ENCODE measurements at regions not wholly inside any gene's neighbourhood (a gene's known extent, or its start where the extent isn't known, plus 50 kb on each side); places are given as distances from the start of the nearest gene placed in this dataset.

DNA sequence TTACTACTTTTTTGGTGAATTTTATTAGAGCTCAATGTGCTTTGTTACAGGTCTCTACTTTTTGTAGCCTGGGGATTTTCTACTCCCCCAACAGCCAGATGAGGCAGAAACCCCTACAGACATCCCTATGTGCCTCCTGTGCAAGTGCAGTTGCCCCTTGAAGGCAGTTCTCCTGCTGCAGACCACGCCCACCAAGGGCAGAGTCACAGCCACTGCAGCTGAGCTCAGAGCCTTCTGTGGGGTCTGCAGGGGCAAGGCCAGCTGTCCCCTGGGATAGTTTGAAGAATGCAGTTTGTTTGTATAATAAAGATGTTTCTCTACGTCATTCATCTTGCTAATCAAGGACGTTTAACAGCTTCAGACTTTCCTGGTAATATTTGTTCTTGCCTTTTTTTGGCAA is 76.8 kb downstream of the NPAP1 start:
- H3K36me3 ChIP-seq (ENCODE audit: insufficient read depth, low read length): no peaks in the 10 kb centered on the region
- no peak for TF ChIP-seq TAF1 (IDR thresholded peaks at IDR 0.05; ENCODE audit: low read depth)
- TF ChIP-seq, protein P1, sequence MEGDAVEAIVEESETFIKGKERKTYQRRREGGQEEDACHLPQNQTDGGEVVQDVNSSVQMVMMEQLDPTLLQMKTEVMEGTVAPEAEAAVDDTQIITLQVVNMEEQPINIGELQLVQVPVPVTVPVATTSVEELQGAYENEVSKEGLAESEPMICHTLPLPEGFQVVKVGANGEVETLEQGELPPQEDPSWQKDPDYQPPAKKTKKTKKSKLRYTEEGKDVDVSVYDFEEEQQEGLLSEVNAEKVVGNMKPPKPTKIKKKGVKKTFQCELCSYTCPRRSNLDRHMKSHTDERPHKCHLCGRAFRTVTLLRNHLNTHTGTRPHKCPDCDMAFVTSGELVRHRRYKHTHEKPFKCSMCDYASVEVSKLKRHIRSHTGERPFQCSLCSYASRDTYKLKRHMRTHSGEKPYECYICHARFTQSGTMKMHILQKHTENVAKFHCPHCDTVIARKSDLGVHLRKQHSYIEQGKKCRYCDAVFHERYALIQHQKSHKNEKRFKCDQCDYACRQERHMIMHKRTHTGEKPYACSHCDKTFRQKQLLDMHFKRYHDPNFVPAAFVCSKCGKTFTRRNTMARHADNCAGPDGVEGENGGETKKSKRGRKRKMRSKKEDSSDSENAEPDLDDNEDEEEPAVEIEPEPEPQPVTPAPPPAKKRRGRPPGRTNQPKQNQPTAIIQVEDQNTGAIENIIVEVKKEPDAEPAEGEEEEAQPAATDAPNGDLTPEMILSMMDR (IDR thresholded peaks at IDR 0.05; ENCODE audit: poor library complexity, severe bottlenecking): no peak
- TF ChIP-seq MXI1 (conservative IDR thresholded peaks at IDR 0.05; ENCODE audit: poor library complexity, severe bottlenecking): no peak
- TF ChIP-seq RAD21 (conservative IDR thresholded peaks at IDR 0.05): no peak
- TF ChIP-seq, protein P2, sequence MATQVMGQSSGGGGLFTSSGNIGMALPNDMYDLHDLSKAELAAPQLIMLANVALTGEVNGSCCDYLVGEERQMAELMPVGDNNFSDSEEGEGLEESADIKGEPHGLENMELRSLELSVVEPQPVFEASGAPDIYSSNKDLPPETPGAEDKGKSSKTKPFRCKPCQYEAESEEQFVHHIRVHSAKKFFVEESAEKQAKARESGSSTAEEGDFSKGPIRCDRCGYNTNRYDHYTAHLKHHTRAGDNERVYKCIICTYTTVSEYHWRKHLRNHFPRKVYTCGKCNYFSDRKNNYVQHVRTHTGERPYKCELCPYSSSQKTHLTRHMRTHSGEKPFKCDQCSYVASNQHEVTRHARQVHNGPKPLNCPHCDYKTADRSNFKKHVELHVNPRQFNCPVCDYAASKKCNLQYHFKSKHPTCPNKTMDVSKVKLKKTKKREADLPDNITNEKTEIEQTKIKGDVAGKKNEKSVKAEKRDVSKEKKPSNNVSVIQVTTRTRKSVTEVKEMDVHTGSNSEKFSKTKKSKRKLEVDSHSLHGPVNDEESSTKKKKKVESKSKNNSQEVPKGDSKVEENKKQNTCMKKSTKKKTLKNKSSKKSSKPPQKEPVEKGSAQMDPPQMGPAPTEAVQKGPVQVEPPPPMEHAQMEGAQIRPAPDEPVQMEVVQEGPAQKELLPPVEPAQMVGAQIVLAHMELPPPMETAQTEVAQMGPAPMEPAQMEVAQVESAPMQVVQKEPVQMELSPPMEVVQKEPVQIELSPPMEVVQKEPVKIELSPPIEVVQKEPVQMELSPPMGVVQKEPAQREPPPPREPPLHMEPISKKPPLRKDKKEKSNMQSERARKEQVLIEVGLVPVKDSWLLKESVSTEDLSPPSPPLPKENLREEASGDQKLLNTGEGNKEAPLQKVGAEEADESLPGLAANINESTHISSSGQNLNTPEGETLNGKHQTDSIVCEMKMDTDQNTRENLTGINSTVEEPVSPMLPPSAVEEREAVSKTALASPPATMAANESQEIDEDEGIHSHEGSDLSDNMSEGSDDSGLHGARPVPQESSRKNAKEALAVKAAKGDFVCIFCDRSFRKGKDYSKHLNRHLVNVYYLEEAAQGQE (IDR thresholded peaks at IDR 0.05; ENCODE audit: borderline replicate concordance): no peak
- TF ChIP-seq EZH2 (IDR thresholded peaks at IDR 0.05; ENCODE audit: borderline replicate concordance, insufficient read depth, low read length, poor library complexity, severe bottlenecking): no peak
- no peak for TF ChIP-seq SMC3 (conservative IDR thresholded peaks at IDR 0.05; ENCODE audit: poor library complexity)
- TF ChIP-seq EP300 (conservative IDR thresholded peaks at IDR 0.05; ENCODE audit: poor library complexity, severe bottlenecking): no peak
- TF ChIP-seq POLR2AphosphoS5 (IDR thresholded peaks at IDR 0.05): no peak
- no peak overlapping the region for H3K9ac ChIP-seq (ENCODE audit: low read length)
- H3K4me2 ChIP-seq (ENCODE audit: low read length): no peak overlapping the region
- no peaks in the 10 kb centered on the region for H3K27me3 ChIP-seq (ENCODE audit: insufficient read depth, low read depth, low read length)
- H3K9me3 ChIP-seq (ENCODE audit: low read length): no peaks in the 10 kb centered on the region
- no peak overlapping the region for H3K27ac ChIP-seq (ENCODE audit: low read length)
- no peak overlapping the region for H3K4me3 ChIP-seq (ENCODE audit: low read length)
- H4K20me1 ChIP-seq (ENCODE audit: insufficient read depth): no peaks in the 10 kb centered on the region
- no peaks in the 10 kb centered on the region for H3F3A ChIP-seq (ENCODE audit: insufficient read depth, low read length, poor library complexity, severe bottlenecking)
- H3K79me2 ChIP-seq (replicated peaks; ENCODE audit: insufficient read depth, low read length): no peaks in the 10 kb centered on the region
- H2AFZ ChIP-seq (ENCODE audit: low read depth, low read length): no peak overlapping the region
- no peaks in the 10 kb centered on the region for H3K9me2 ChIP-seq (ENCODE audit: insufficient read depth, low read length)

DNA sequence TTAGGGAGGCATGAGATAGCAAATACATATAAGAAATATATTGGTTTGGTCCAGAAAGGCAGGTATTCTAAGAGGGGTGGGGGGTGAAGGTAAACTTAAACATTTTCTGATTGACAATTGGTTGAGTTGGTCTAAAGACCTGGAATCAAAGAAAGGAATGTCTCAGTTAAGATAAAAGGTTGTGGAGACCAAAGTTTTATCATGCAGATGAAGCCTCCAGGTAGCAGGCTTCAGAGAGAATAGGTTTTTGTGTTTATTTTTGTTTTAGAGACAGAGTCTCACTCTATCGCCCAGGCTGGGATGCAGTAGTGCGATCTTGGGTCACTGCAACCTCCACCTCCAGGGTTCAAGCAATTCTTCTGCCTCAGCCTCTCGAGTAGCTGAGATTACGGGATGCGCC is 80.5 kb downstream of the NPAP1 start:
- Histone ChIP-seq H3K4me2 (ENCODE audit: low read length) (no peak overlapping the region), H3K27me3 (ENCODE audit: insufficient read depth, low read depth, low read length) (no peaks in the 10 kb centered on the region)

More for the DNA sequence above, 80.5 kb downstream of the NPAP1 start:
- Histone ChIP-seq H4K20me1 (ENCODE audit: insufficient read depth) (no peaks in the 10 kb centered on the region), H3K79me2 (replicated peaks; ENCODE audit: insufficient read depth, low read length) (no peaks in the 10 kb centered on the region), H3K9me3 (ENCODE audit: low read length) (no peaks in the 10 kb centered on the region), H3K9me2 (ENCODE audit: insufficient read depth, low read length) (no peaks in the 10 kb centered on the region), H3F3A (ENCODE audit: insufficient read depth, low read length, poor library complexity, severe bottlenecking) (no peaks in the 10 kb centered on the region), H3K36me3 (ENCODE audit: insufficient read depth, low read length) (no peaks in the 10 kb centered on the region), H3K9ac (ENCODE audit: low read length) (no peak overlapping the region), H2AFZ (ENCODE audit: low read depth, low read length) (no peak overlapping the region), H3K27ac (ENCODE audit: low read length) (no peak overlapping the region), H3K4me3 (ENCODE audit: low read length) (no peak overlapping the region)
- TF ChIP-seq, protein P1 (IDR thresholded peaks at IDR 0.05; ENCODE audit: poor library complexity, severe bottlenecking): no peak
- TF ChIP-seq RAD21 (conservative IDR thresholded peaks at IDR 0.05) (no peak), MXI1 (conservative IDR thresholded peaks at IDR 0.05; ENCODE audit: poor library complexity, severe bottlenecking) (no peak), SMC3 (conservative IDR thresholded peaks at IDR 0.05; ENCODE audit: poor library complexity) (no peak), EZH2 (IDR thresholded peaks at IDR 0.05; ENCODE audit: borderline replicate concordance, insufficient read depth, low read length, poor library complexity, severe bottlenecking) (no peak), POLR2AphosphoS5 (IDR thresholded peaks at IDR 0.05) (no peak), EP300 (conservative IDR thresholded peaks at IDR 0.05; ENCODE audit: poor library complexity, severe bottlenecking) (no peak), TAF1 (IDR thresholded peaks at IDR 0.05; ENCODE audit: low read depth) (no peak)
- TF ChIP-seq, protein P2 (IDR thresholded peaks at IDR 0.05; ENCODE audit: borderline replicate concordance): no peak

All from neural cell (in vitro differentiated cells).